GM19463 (cell line): ENCODE measurements at regions not wholly inside any gene's neighbourhood (a gene's known extent, or its start where the extent isn't known, plus 50 kb on each side); places are given as distances from the start of the nearest gene placed in this dataset.
"Not testable (repeated sequence)": the region's sequence is repeated elsewhere in the genome, so short reads cannot be mapped to it uniquely, and the experiment has no call there.

Source experiments
- ATAC-seq: cut with Tn5 transposase; IDR thresholded peaks from one replicate; pipeline ENCODE4 v1.9.1; 2021; ENCODE audit warnings: mild to moderate bottlenecking, moderate library complexity; ENCODE audit not compliant: unreplicated experiment

- no peak for ATAC-seq
Measured at GRCh38 chr13:44147233-44147632, 226.4 kb upstream of the SERP2 start.

GRCh38 chr13:44147648-44148047 lies 226.0 kb upstream of the SERP2 start:
- ATAC-seq, result no peak

- no peak for ATAC-seq
Measured at GRCh38 chr13:44148159-44148914, 225.3 kb upstream of the SERP2 start.

GRCh38 chr13:44149231-44149630 lies 224.4 kb upstream of the SERP2 start:
- not testable (repeated sequence) for ATAC-seq

GRCh38 chr13:44149821-44150220 lies 223.8 kb upstream of the SERP2 start:
- no peak for ATAC-seq

- ATAC-seq, result no peak
Measured at GRCh38 chr13:44151474-44151873, 222.2 kb upstream of the SERP2 start.

GRCh38 chr13:44153496-44153895 lies 220.1 kb upstream of the SERP2 start:
- ATAC-seq, result no peak

- ATAC-seq, result no peak
Measured at GRCh38 chr13:44155422-44156293, 218.0 kb upstream of the SERP2 start.

GRCh38 chr13:44156294-44156658 lies 217.3 kb upstream of the SERP2 start:
- ATAC-seq, result no peak

GRCh38 chr13:44157606-44158005 lies 216.0 kb upstream of the SERP2 start:
- no peak for ATAC-seq

GRCh38 chr13:44158098-44158521 lies 215.5 kb upstream of the SERP2 start:
- ATAC-seq, result no peak

GRCh38 chr13:44158881-44159632 lies 214.6 kb upstream of the SERP2 start:
- no peak for ATAC-seq

- ATAC-seq, result no peak
Measured at GRCh38 chr13:44159633-44160279, 213.9 kb upstream of the SERP2 start.

GRCh38 chr13:44160591-44161191 lies 212.9 kb upstream of the SERP2 start:
- ATAC-seq, result no peak

- no peak for ATAC-seq
Measured at GRCh38 chr13:44163108-44163507, 210.5 kb upstream of the SERP2 start.

- ATAC-seq, result no peak
Measured at GRCh38 chr13:44165221-44165888, 208.3 kb upstream of the SERP2 start.

- no peak for ATAC-seq
Measured at GRCh38 chr13:44165889-44166496, 207.6 kb upstream of the SERP2 start.

- no peak for ATAC-seq
Measured at GRCh38 chr13:44169018-44169911, 204.4 kb upstream of the SERP2 start.

GRCh38 chr13:44170731-44171130 lies 202.9 kb upstream of the SERP2 start:
- no peak for ATAC-seq
